ENCODE measurements at regions not wholly inside any gene's neighbourhood (a gene's known extent, or its start where the extent isn't known, plus 50 kb on each side); places are given as distances from the start of the nearest gene placed in this dataset.
"Not testable (repeated sequence)": the region's sequence is repeated elsewhere in the genome, so short reads cannot be mapped to it uniquely, and the experiment has no call there.

DNA sequence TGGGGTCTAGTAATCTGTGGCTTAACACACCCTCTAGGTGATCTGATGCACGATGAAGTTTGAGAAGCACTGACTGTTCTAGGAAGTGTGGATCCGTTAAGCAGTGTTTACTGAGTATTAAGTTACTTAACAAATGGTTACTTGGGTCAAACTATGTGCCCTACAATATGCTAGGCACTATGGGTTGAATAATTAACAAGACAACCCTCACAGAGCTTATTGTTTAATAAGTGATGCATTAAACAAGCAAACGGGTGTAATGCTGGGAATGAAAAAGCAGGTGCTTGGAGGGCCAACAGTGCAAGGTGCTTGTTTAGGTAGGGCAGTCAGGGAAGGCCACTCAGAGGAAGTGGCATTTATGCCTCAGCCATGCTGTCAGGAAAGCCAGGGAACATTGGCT lies 378.0 kb upstream of the PODXL start:
- DNase-seq (ENCODE audit: low spot score): no peak

DNA sequence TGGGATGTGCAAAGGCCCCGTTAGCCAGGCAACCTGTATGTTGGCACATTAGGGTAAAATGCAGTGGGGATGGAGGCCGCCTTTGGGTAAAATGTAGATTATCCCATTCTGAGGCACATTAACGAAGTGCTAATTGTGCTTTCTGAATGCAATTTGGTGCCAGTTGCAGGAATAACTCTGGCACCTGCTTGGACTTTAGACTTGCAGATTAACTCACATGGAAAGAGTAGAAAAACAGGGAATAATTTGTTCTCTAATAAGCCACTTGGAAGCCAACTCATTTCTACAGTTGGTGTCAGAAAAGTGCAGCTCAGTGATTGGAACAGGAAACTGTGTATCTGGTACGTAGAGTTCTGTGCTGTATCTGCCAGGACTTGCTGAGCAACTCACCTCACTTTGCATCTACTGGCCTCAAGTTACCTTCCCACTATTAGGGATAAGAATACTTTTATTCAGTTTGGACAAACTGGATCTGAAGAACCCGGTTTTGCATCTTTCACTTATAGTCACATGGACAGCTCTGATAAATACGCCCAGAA lies 377.4 kb upstream of the PODXL start:
- DNase-seq (ENCODE audit: low spot score): no peak

DNA sequence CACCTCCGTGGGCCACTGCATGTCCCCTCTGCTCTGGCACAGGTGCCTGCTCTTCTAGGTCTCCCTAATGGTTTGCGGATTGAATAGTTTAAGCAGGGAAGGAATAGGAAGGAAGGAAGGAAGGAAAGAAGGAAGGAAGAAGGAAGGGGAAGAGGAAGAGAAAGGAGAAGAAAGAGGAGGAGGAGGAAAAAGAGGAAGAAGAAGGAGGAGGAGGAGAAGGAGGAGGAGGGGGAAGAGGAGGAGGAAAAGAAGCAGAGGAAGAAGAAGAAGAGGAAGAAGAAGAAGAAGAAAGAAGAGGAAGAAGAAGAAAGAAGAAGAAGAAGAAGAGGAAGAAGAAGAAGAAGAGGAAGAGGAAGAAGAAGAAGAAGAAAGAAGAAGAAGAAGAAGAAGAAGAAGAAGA lies 376.8 kb upstream of the PODXL start:
- not testable (repeated sequence) for DNase-seq (ENCODE audit: low spot score)

DNA sequence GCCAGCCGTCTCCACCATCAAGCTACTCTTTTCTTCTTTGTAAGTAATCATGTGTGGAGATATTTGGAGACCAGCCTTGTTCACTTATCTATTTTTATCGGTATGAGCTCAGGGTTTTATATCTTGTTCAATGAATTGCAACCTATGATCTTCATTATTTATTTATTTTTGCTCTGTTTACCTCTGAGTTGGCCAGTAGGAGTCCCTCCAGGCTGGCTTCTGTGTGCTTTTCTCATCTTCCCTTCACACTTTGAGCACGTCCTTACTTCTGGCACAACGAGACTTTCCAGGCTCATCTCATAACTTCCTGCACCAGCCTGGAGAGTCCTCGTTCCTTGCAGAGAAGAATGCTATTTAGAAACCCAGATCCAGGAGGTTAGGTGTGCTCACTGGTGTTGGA lies 375.8 kb upstream of the PODXL start:
- DNase-seq (ENCODE audit: low spot score): no peak

DNA sequence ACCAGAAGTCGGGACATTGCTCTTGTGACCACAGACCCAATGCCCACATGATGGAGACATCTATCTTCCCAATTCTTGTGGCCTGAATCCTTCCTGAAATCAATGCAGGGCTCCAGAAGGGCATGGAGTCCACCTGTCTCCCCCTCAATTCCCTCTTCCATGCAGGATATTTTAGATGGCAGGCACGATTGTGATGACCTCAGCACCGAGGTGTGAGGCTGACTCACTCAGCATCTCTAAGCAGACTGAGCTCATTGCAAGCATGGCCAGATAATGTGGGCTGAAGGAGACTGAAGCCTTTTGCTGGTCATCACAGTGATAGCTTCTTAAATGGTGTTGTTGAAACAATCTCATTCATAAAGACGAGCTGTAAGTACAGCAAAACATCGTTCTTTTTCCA lies 374.9 kb upstream of the PODXL start:
- no peak for DNase-seq (ENCODE audit: low spot score)

DNA sequence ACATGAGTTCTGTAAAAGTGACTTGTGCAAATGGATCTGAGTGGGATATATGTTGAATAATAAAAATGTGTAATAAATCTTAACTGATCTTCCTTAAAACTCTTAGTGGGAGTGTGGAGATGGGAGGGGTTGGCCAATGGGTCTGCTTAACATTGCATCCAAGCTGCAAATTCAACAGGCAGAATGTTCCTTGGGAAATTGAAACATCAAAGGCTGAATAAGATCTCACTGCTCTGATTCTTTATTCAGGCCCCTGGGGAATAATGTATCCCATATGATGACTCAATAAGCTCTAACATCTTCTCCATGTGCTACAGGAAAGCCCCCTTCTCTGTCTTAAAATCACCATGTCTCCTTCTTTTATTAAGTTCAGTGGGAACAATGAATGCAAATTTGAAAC lies 373.2 kb upstream of the PODXL start:
- DNase-seq (ENCODE audit: low spot score): no peak

DNA sequence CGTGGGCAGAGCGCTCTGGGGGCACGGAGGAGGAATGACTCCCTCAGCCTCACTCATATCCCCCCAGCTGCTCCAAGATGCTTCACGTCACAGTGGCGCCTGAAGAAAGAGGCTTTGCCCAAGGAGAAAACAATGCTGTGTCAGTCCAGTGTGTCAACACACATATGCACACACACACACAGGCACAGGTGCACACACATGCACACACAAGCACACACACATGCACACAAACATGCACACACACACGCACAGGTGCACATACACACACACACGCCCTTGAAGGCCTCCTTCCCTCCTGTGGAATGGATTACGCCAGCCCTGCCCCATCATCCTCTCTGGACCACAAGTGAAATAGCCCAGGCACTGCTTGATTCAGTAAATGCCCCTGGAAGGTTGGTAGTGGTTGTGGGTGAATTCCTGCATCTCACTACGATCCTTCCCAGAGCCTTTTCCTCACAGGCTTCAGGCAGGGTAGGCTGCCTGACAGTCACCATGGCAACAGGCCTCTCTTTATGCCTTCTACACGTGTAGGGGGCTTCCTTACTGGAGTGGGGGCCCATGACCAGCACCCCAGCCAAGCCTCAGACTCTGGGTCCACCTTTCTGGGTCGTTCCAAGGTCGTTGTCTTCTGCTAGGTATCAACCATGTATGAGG lies 371.5 kb upstream of the PODXL start:
- DNase-seq (ENCODE audit: low spot score): no peak

DNA sequence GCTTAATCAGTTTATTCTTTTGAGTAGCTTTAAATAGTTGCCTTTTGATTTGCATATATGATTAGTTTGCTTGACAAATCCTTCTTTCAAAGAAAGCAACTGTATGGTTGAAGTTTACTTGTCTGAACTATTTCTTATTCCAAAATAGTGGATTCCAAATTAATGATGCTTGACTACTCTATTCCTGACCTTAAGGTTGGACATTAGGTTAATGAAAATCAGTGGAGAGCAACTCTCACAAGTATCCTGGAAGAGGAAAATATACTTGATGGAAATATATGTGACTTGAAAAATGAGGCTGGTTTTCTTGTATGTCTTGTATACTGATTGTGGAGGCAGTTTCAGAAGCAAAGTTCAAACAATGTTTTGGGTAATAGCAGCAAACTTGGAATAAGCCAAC lies 369.2 kb upstream of the PODXL start:
- no peak for DNase-seq (ENCODE audit: low spot score)

DNA sequence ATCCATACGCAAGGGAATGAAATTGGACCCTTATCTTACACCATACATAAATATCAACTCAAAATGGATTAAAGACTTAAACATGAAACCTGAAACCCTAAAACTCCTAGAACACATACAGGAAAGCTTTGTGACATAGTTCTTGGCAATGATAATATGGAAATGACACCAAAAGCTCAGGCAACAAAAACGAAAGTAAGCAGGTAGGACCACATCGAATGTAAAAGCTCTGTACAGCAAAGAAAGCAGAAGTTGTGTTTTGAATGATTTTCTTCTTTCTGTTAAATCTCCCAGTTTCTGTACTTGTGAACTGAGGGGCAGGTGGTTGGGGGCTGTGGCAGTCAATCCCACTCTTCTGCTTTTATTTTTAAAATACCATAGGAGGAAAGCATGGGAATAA lies 368.4 kb upstream of the PODXL start:
- no peak for DNase-seq (ENCODE audit: low spot score)

DNA sequence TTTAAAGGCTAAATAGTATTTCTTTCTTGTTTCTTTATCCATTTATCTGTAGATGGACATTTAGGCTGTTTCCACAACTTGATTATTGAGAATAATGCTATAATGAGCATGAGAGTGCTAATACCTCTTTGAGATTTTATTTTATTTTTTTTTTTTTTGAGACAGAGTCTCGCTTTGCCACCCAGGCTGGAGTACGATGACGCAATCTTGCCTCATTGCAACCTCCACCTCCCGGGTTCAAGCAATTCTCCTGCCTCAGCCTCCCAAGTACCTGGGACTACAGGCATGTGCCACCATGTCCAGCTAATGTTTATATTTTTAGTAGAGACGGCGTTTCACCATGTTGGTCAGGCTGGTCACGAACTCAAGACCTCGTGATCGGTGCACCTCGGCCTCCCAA lies 366.5 kb upstream of the PODXL start:
- not testable (repeated sequence) for DNase-seq (ENCODE audit: low spot score)

DNA sequence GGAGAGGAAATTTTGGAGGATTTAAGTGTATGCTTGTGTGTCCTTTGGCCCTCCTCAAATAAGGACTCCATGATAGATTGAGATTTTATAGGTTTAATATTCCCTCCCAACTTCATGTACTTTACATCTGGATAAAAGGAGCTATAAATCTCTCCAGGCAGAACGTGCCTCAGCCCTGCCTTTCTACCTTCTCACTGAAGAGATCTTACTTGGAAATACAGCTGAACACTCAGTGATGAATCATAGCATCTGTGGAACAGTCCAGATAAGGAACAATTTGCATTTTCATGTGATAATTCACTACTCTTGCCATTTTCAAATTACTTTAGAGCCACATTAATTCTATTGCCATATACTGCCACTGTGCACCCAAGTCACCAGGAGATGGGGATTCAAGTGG lies 364.6 kb upstream of the PODXL start:
- no peak for DNase-seq (ENCODE audit: low spot score)

DNA sequence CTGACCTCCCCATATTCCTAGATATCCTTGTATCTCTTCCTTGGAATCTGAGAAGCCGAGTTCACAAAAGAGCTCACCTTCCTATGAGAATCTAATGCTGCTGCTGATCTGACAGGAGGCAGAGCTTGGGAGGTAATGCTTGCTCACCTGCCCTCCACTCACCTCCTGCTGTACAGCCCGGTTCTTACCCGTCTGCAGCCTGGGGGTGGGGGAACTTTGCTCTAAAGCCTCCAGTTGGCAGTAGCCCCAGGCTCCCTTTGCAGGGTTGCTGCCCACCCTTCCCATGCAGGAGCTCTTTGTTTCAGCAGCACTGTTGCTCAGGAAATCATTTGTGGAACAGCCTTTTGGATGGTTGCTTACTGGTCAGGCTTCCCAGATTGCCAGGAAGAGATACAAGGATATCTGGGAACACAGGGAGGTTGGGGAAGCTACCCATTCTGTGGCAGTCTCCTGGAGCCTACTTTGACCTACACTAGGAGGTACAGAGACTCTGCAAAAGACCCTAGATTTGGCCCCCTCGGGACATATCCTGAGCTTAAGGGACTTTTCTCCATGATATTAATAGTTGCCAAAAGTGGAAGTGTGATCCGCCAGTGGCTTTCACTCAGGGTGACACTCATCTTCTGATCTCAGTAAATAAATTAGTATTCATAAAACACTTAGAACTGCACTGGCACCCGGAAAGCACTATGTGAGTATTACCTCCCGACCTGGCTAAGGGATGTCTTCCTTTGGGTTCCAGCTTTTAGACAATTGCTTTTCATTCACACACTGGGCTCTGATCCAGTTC lies 363.7 kb upstream of the PODXL start:
- DNase-seq (ENCODE audit: low spot score): no peak

DNA sequence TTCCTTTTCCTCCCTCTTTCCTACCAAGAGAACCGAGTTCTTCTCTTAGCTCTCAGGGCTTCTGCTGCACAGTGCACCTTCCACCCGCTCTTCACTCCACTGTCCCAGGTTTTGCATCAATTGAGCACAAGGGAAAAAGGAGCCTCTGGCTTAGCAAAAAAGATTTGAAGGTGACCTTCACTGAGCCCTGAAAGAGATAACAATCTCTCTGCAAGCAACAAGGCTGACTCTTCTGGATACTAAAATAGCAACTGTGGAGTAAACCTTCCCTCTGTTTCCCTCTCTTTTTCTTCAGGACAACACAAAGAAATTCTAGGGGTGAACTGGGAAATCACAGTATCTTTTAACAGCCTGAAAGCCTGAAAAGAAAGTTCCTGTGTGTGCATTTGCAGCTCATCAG lies 354.7 kb upstream of the PODXL start:
- no peak for DNase-seq (ENCODE audit: low spot score)

DNA sequence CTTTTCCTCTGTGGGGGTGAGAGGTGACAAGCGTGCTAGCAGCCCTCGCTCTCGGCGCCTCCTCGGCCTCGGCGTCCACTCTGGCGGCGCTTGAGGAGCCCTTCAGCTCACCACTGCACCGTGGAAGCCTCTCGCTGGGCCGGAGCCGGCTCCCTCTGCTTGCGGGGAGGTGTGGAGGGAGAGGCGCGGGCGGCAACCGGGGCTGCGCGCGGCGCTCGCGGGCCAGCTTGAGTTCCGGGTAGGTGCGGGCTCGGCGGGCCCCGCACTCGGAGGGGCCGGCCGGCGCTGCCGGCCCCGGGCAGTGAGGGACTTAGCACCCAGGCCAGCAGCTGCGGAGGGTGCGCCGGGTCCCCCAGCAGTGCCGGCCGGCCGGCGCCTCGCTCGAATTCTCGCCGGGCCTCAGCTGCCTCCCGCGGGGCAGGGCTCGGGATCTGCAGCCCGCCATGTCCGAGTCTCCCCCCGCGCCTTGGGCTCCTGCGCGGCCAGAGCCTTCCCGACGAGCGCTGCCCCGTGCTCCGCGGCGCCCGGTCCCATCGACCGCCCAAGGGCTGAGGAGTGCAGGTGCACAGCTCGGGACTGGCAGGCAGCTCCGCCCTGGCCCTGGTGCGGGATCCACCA lies 352.8 kb upstream of the PODXL start:
- DNase-seq (ENCODE audit: low spot score): no peak

DNA sequence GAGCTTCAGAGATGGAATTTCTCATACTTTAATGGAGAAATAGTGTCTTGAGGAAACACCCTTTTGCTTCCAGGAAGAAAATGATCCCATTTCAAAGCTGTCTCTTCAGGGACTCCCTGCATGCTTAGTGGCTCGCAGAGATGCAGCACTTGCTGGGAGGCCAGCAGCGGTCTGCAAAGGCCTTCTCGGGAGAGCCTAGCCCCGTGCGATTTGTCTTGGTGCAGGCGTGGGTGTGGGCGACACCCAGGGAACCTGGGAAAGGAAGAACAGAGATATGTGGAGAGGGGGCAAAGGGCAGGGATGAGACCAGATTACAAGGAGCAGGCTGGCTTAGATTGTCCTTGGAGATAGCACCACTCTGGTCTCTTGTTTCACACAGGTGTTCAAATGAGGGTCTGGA lies 352.3 kb upstream of the PODXL start:
- no peak for DNase-seq (ENCODE audit: low spot score)

DNA sequence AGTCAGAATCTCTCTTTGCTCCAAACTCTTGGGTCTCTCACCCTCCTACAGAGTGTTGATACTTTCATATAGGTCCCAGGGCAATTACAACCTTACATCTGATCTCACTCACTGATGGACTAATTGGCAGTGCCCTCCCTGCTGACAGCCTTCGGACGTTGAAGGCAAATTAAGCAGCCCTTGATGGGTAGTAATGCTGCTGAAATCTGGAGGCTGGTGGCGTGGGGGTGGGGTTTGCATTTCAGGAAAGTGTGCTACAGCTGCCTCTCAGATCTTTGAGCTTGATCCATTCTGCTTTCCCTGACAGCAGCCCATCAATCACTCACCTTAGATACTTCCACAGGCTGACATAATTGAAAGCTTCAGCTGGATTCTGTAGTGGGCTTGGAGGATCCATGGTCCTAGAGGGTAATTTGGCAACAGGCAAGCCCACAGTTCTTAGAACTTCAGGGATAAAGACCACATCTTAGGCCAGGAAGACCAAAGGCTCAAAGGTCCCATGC lies 349.1 kb upstream of the PODXL start:
- no peak for DNase-seq (ENCODE audit: low spot score)

DNA sequence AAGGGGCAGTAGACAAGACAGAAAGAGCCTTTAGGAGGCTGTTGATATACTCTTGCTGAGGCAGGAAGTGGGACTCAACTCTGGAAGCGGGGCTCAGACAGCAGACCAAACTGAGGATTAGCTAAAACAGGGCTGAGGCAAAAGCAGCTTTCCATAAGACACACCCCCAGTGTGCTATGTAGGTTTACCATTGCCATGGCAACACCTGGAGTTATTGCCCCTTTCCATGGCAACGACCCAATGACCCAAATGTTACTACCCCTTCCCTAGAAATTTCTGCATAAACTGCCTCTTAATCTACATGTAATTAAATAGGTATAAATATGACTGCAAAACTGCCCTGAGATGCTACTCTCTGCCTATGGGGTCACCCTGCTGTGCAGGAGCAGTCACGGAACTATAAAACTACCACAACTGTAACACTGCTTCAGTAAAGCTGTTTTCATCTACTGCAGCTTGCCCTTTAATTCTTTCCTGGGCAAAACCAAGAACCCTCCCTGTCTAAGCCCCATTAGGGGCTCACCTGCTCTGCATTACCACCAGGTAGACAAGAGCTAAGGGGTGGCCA lies 348.4 kb upstream of the PODXL start:
- DNase-seq (ENCODE audit: low spot score): no peak

DNA sequence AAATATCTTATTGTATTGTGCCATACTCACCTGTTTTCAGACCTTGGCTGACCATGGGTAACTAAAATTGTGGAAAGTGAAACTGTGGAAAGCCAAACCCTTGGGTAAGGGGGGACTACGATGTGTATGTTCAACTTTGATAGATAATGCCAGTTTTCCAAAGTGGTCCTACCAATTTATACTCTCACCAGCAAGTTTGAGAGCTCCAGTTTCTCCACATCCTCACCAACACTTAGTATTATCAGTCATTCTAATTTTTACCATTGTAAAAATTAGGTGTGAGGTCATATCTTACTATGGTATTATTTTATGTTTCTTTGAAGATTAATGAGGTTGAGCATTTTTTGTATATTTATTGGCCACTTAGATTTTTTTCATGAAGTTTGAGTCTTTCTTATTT lies 346.9 kb upstream of the PODXL start:
- DNase-seq (ENCODE audit: low spot score): no peak

DNA sequence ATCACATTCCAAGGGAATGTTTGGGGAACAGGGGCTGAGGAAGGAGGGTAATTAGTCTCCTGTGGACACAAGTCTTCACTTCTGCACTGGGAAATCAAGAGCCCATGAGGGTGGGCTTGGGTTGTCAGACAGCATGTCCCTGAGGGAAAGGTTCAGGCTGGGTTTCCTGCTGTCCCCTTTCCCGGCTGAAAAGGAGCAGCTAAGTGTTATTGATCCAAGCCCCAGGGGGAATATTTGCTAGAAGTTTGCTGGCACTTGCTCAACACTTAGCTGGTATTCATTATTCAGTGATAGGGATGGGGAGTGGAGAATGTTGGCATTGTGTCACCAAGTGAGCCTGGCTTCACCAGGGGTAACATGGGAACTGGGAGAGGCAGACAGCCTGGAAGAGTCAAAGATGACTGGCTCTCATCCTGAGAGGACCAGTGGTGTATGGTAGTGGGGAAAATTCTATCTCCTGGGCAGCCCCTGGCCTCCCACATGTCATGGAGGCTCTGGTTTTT lies 344.4 kb upstream of the PODXL start:
- no peak for DNase-seq (ENCODE audit: low spot score)

DNA sequence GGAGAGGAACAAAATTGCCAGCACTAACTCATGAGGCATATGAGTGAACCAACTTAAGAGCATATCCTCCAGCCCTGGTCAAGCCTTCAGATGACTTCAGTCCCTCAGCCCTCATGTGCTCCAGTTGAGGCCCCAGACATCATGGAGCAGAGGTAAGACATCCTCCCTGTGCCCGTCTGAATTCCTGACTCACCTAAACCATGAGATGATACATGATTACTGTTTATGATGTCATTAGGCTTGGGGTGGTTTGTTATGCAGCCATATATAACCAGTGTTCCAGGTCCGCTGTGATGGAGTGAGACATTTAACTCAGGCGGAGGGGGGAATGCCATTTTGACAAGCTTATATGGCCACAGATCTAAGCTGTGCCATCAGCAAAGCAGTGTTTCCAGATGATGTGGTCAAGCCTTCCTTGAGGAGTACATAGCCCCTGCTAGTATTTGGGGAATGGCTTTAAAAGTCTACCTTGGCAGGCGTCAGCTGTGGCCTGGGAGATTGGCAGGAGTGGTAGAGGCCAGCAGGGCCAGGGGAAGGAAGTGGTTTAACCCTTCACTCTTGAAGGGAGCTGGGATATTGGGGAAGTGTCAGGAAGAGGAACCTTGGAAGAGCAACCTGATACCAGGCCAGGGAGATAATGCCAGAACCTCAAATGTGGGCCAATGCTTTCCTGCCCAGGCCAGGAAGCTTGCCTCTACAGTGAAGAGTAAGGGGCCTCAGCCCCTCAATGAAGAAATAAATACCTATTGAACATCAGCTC lies 343.0 kb upstream of the PODXL start:
- DNase-seq (ENCODE audit: low spot score): no peak

DNA sequence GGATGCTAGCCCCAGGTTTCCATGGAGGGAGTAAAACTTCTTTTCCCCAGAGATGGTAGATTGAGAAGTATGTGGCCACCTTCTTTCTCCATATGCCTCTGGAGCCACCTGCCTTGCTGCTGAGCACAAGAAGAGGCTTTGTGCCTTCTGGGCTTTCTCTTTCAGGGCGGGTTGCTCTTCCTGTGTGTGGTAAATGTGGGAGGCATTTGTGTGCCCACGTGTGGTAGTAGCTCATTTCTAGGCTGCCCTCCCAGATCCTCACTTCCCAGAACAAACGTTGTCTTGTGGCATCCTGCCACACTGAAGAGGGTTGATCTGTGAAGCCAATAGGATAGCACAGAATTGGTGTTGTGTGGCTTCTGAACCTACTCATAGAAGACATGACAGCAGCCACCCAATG lies 342.0 kb upstream of the PODXL start:
- DNase-seq (ENCODE audit: low spot score): no peak

DNA sequence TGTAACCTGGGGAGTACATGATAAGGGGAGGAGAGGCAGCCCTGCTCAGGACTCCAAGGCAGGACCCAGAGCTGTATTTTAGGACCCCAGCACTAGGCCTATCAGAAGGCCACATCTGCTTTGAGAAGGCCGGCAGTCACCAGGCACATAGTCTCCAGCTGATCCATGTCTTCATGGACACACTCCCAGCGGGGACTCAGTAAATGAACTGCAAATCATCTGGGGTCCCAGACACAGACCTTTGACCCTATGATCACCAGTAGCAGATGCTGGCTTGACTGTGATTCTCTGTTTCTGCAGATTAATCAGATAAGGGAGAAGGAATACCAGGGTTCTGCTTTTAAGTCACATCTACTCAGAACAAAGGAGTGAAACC lies 341.4 kb upstream of the PODXL start:
- DNase-seq (ENCODE audit: low spot score): no peak

Data from CD4-positive, alpha-beta T cell treated with Interleukin-15 for 4 hours (primary cell).